ENCODE measurements at regions not wholly inside any gene's neighbourhood (a gene's known extent, or its start where the extent isn't known, plus 50 kb on each side); places are given as distances from the start of the nearest gene placed in this dataset.
A peak's percentile ranks its signal among the peaks of the same experiment; 100 is the strongest.

DNA sequence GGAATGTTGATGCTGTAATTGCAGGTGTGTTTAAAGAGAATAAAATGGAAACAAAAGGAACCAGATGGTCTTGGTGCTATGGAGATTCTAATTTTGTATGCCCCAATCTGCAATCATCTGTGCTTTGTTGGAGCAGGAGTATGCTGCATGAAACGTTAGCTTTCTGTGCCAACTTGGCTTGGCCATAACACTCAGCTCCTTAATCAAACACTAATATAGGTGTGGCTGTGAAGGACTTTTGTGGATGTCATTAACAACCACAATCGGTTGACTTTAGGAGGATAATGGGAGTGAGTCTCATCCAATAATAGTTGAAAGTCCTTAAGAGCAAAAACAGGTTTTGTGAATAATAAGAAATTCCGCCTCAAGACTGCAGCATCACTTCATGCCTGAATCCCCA, 399.2 kb downstream of the NLGN4X start:
- no peak for DNase-seq (ENCODE audit: extremely low read depth in 1 of 11, low read depth in 9 of 11, low spot score in 4 of 11)

DNA sequence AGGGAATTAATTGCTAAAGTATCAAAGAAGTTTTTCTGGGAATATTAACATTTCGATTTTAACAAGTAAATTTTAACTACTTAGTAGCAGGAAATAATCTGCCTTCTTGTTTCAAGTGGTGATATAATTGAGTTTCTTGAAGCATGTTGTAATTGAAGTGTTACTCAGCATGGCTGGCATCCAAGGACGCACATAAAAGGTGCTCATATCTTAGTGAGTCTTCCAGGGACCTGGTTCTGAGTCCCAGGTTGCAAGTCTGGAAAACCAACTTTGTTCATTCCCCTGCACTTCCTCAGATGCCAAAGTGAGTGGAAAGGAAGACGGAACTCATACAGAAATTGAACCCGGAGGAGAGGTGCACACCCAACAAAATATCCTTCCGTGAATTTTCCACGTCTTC, 399.6 kb downstream of the NLGN4X start:
- DNase-seq (ENCODE audit: extremely low read depth in 1 of 11, low read depth in 9 of 11, low spot score in 4 of 11), result no peak

DNA sequence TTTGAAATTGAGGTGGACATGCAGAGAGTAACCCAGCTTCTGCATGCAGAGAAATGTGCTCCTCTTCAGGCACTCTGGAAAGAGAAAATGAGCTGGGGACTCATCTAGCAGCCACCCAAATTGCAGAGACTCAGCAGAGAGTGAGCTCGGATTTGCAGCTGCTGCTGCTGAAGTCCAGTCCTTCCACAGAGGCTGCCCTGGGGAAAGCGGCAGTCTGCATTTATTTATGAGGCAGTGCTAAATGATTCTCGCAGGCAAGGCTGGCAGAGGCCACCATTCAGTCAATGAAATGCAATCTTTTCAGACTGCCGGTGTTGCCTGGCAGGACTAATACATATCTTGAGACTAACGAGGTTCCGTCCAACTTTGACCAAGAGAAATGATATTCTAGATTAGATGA, 404.8 kb downstream of the NLGN4X start:
- DNase-seq (ENCODE audit: extremely low read depth in 1 of 11, low read depth in 9 of 11, low spot score in 4 of 11), result no peak

DNA sequence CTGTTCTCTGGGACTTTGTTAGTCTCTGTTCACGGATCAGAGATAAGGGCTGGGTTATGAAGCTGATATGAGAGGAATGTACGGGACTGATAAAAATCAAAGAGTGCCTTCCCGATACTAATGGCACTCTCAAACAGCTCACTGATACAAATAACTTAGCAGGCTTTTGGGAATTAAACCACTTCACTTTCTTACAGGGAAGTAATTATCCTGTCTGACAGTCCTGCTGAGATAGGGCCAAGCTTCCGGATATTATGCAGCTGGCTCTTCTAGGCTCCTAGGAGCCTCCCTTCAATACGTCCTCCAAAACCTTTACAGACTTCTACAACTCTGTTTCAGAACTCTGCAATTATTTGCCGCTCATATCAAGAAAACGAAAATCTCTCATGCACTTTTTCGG, 418.0 kb downstream of the NLGN4X start:
- DNase-seq (ENCODE audit: extremely low read depth in 1 of 11, low read depth in 9 of 11, low spot score in 4 of 11), result peak in 1 of 11 donors; percentile 3

- no peak for DNase-seq (ENCODE audit: extremely low read depth in 1 of 11, low read depth in 9 of 11, low spot score in 4 of 11)
These were observed 421.5 kb downstream of the NLGN4X start for GRCh38 chrX:5807181-5807580.

GRCh38 chrX:5802391-5802790, 426.3 kb downstream of the NLGN4X start:
- no peak for DNase-seq (ENCODE audit: extremely low read depth in 1 of 11, low read depth in 9 of 11, low spot score in 4 of 11)

GRCh38 chrX:5791721-5792120, 436.9 kb downstream of the NLGN4X start:
- DNase-seq (ENCODE audit: extremely low read depth in 1 of 11, low read depth in 9 of 11, low spot score in 4 of 11), result no peak

DNA sequence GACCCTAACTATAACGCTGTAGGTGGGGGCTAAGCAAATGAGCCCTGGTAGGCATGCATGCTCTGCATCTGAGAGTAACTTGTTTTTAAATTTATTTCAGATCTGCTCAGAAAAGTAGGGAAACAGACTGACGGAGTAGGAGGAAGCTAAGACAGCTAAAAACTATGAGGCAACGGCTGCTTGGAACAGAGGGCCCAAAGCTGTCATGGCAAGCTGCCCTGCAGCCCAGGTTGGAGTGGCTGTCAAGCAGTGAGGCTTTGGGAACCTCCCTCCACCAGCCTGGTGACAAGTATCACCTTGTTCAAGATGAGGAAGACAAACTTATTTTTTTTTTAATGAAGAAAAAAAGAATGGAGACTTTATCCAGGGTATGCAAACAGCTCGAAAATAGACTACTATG, 439.8 kb downstream of the NLGN4X start:
- no peak for DNase-seq (ENCODE audit: extremely low read depth in 1 of 11, low read depth in 9 of 11, low spot score in 4 of 11)

GRCh38 chrX:5780821-5781220, 447.8 kb downstream of the NLGN4X start:
- no peak for DNase-seq (ENCODE audit: extremely low read depth in 1 of 11, low read depth in 9 of 11, low spot score in 4 of 11)

- no peak for DNase-seq (ENCODE audit: extremely low read depth in 1 of 11, low read depth in 9 of 11, low spot score in 4 of 11)
These were observed 452.7 kb downstream of the NLGN4X start for GRCh38 chrX:5775846-5776430.

DNA sequence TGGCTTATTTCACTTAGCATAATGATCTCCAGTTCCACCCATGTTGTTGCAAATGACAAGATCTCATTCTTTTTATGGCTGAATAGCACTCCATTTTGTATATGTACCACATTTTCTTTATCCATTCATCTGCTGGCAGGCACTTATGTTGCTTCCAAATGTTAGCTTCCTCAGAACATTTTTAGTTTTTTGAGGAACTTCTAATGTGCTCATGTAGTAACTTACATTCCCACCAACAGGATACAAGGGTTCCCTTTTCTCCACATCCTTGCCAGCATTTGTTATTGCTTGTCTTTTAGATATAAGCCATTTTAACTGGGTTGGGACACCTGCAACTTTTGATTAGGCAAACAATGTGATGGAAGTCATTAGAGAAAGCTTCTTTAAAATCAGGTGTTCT, 454.2 kb downstream of the NLGN4X start:
- no peak for DNase-seq (ENCODE audit: extremely low read depth in 1 of 11, low read depth in 9 of 11, low spot score in 4 of 11)

- DNase-seq (ENCODE audit: extremely low read depth in 1 of 11, low read depth in 9 of 11, low spot score in 4 of 11), result no peak
These were observed 457.2 kb downstream of the NLGN4X start for GRCh38 chrX:5771441-5771840.

GRCh38 chrX:5756616-5757015, 472.1 kb downstream of the NLGN4X start:
- no peak for DNase-seq (ENCODE audit: extremely low read depth in 1 of 11, low read depth in 9 of 11, low spot score in 4 of 11)

GRCh38 chrX:5753291-5753690, 475.4 kb downstream of the NLGN4X start:
- no peak for DNase-seq (ENCODE audit: extremely low read depth in 1 of 11, low read depth in 9 of 11, low spot score in 4 of 11)

GRCh38 chrX:5752831-5753230, 475.8 kb downstream of the NLGN4X start:
- no peak for DNase-seq (ENCODE audit: extremely low read depth in 1 of 11, low read depth in 9 of 11, low spot score in 4 of 11)

DNA sequence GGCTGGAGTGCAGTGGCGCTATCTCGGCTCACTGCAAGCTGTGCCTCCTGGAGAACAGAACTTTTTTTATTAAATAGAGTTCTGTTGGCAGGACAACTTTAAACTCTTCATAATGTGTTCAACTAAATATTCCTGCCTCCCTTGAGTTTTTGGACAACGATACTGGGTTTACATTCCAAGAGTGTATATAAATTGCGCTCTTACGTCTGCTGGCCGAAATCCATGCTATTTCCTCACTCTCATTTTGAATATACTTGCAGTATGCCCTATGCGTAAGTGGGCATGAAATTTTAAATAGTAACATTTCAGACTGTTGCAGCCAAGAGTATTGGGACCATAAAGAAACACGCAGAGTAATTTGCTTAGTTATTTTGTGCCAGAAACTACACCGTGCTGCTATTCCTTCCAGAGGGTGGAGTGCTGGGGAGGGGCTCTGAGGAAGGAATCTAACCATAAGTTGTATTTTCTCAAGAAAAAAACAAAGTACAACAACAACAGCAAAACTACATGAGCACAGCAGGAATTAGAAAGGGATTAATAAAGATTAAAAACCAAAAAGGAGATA, 480.0 kb downstream of the NLGN4X start:
- DNase-seq (ENCODE audit: extremely low read depth in 1 of 11, low read depth in 9 of 11, low spot score in 4 of 11), result no peak

DNA sequence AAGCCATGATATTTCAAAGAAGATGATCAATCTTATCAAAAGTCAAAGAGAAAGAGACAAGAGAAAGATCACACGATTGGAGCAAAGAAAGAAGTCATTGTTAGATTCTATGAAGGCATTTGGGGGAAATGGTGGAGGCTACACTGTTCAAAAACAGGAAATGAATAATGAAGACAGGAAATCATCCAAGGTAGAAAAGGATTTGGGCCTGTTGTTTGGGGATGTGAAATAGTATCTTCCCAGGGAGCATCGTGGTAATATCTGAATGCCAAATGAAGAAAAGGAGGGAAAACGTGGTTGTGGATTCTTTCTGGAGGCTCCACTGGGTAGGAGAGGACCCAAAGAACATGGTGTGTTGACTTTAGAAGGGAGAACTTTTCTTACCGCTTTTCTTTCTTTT, 482.4 kb downstream of the NLGN4X start:
- DNase-seq (ENCODE audit: extremely low read depth in 1 of 11, low read depth in 9 of 11, low spot score in 4 of 11), result no peak

DNA sequence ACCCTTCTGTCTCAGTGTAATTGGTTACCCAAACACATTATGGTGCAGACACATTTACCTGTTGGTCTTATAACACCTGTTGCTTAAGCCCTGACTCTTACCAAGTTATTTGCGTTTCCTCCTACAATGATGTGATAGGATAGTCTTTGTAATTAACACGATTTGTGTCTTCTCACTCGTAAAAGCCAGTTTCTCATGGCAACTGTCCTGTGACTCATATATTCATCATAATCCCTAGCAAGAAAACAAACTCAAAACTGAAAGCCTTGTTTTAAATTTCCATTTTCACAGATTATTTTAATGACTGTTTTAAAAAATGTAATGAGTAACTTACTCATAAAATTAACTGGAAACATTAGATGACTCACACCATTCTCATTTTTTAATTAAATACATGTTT, 495.2 kb downstream of the NLGN4X start:
- no peak for DNase-seq (ENCODE audit: extremely low read depth in 1 of 11, low read depth in 9 of 11, low spot score in 4 of 11)

DNA sequence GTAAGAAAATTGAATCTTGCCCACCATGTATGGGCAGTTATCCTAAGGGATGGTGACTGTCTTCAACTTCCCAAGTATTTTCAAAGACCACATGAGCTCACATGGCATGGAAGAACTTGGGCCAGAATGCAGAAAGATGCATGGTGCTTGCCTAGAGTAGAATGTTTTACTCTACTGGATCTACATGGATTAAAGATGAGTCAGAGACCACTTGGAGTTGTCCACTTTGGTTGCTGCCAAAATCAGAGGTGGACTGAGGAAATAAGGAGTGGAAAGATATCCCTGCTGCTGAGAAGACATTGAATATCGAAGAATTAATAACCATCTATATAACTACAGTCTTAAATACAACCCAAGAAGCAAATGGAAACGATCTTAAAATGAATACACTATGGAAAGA, 498.1 kb downstream of the NLGN4X start:
- DNase-seq (ENCODE audit: extremely low read depth in 1 of 11, low read depth in 9 of 11, low spot score in 4 of 11), result no peak

GRCh38 chrX:5726224-5726623, 502.4 kb downstream of the NLGN4X start:
- DNase-seq (ENCODE audit: extremely low read depth in 1 of 11, low read depth in 9 of 11, low spot score in 4 of 11), result no peak

- DNase-seq (ENCODE audit: extremely low read depth in 1 of 11, low read depth in 9 of 11, low spot score in 4 of 11), result no peak
These were observed 504.5 kb downstream of the NLGN4X start for GRCh38 chrX:5724123-5724522.
